PC-3 (cell line): ENCODE measurements at regions not wholly inside any gene's neighbourhood (a gene's known extent, or its start where the extent isn't known, plus 50 kb on each side); places are given as distances from the start of the nearest gene placed in this dataset.

Source experiments
- EZH2 ChIP-seq: fragments of 300-600 bp; sonication (generic); IDR thresholded peaks from one replicate; pipeline ENCODE4 v1.6.1; 2017; ENCODE audit warnings: antibody characterized with exemption, mild to moderate bottlenecking, low read length; ENCODE audit not compliant: unreplicated experiment
- EZH2phosphoT487 ChIP-seq: fragments of 300-600 bp; sonication (generic); IDR thresholded peaks from 2 replicates; pipeline ENCODE4 v1.6.1; 2018; ENCODE audit warnings: mild to moderate bottlenecking, antibody characterized with exemption, low read length, borderline replicate concordance
- TF ChIP-seq, protein P1 (sequence below): fragments of 300-600 bp; sonication (generic); conservative IDR thresholded peaks from 2 replicates; pipeline ENCODE4 v1.5.1; 2017; ENCODE audit warnings: antibody characterized with exemption, low read depth, mild to moderate bottlenecking, low read length

- TF ChIP-seq, protein P1, sequence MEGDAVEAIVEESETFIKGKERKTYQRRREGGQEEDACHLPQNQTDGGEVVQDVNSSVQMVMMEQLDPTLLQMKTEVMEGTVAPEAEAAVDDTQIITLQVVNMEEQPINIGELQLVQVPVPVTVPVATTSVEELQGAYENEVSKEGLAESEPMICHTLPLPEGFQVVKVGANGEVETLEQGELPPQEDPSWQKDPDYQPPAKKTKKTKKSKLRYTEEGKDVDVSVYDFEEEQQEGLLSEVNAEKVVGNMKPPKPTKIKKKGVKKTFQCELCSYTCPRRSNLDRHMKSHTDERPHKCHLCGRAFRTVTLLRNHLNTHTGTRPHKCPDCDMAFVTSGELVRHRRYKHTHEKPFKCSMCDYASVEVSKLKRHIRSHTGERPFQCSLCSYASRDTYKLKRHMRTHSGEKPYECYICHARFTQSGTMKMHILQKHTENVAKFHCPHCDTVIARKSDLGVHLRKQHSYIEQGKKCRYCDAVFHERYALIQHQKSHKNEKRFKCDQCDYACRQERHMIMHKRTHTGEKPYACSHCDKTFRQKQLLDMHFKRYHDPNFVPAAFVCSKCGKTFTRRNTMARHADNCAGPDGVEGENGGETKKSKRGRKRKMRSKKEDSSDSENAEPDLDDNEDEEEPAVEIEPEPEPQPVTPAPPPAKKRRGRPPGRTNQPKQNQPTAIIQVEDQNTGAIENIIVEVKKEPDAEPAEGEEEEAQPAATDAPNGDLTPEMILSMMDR = no peak
- TF ChIP-seq EZH2phosphoT487 = no peak
- no peak for TF ChIP-seq EZH2
Measured at GRCh38 chr3:106182950-106183511, 314.2 kb upstream of the CBLB start.
